DMS53 treated with DMSO at 0.1 percent for 48 hours (cell line): ENCODE measurements at regions not wholly inside any gene's neighbourhood (a gene's known extent, or its start where the extent isn't known, plus 50 kb on each side); places are given as distances from the start of the nearest gene placed in this dataset.

Experiments
- DNase-seq: peaks from one replicate; lab custom pipeline; 2025; ENCODE audit not compliant: unreplicated experiment; lab: John Stamatoyannopoulos, UW

- no peak for DNase-seq
Observed at GRCh38 chr2:47315475-47315874, 53.6 kb upstream of the EPCAM start.

- no peak for DNase-seq
Observed at GRCh38 chr2:47313728-47314127, 55.4 kb upstream of the EPCAM start.

GRCh38 chr2:47313141-47313691 is 55.9 kb upstream of the EPCAM start:
- DNase-seq, result peak; percentile 82

- DNase-seq, result no peak
Observed at GRCh38 chr2:47312491-47312850, 56.6 kb upstream of the EPCAM start.

- no peak for DNase-seq
Observed at GRCh38 chr2:47311764-47312490, 57.2 kb upstream of the EPCAM start.

- no peak for DNase-seq
Observed at GRCh38 chr2:47310801-47311560, 58.1 kb upstream of the EPCAM start.

- no peak for DNase-seq
Observed at GRCh38 chr2:47309952-47310800, 58.9 kb upstream of the EPCAM start.

- DNase-seq, result no peak
Observed at GRCh38 chr2:47309472-47309951, 59.6 kb upstream of the EPCAM start.

- DNase-seq, result no peak
Observed at GRCh38 chr2:47307066-47307465, 62.0 kb upstream of the EPCAM start.

- DNase-seq, result no peak
Observed at GRCh38 chr2:47304654-47305053, 64.5 kb upstream of the EPCAM start.

GRCh38 chr2:47303341-47304148 is 65.6 kb upstream of the EPCAM start:
- DNase-seq, result no peak

- no peak for DNase-seq
Observed at GRCh38 chr2:47302308-47302707, 66.8 kb upstream of the EPCAM start.

- DNase-seq, result no peak
Observed at GRCh38 chr2:47301731-47302130, 67.4 kb upstream of the EPCAM start.

GRCh38 chr2:47301277-47301618 is 67.9 kb upstream of the EPCAM start:
- no peak for DNase-seq

- DNase-seq, result no peak
Observed at GRCh38 chr2:47300609-47301276, 68.4 kb upstream of the EPCAM start.

GRCh38 chr2:47300081-47300480 is 69.0 kb upstream of the EPCAM start:
- no peak for DNase-seq

- no peak for DNase-seq
Observed at GRCh38 chr2:47299555-47299954, 69.6 kb upstream of the EPCAM start.

- DNase-seq, result no peak
Observed at GRCh38 chr2:47298771-47299170, 70.3 kb upstream of the EPCAM start.

GRCh38 chr2:47297767-47298425 is 71.2 kb upstream of the EPCAM start:
- no peak for DNase-seq
